ENCODE measurements at regions not wholly inside any gene's neighbourhood (a gene's known extent, or its start where the extent isn't known, plus 50 kb on each side); places are given as distances from the start of the nearest gene placed in this dataset.
A peak's percentile ranks its signal among the peaks of the same experiment; 100 is the strongest.

- no peak for DNase-seq (ENCODE audit: low spot score)
Observed at GRCh38 chr3:72398781-72399180, 449.5 kb downstream of the SHQ1 start.

- no peak for DNase-seq (ENCODE audit: low spot score)
Observed at GRCh38 chr3:72397586-72397985, 450.7 kb downstream of the SHQ1 start.

- DNase-seq (ENCODE audit: low spot score) = no peak
Observed at GRCh38 chr3:72396899-72397298, 451.3 kb downstream of the SHQ1 start.

GRCh38 chr3:72395776-72396311 is 452.4 kb downstream of the SHQ1 start:
- no peak for DNase-seq (ENCODE audit: low spot score)

- DNase-seq (ENCODE audit: low spot score) = no peak
Observed at GRCh38 chr3:72393455-72393854, 454.8 kb downstream of the SHQ1 start.

- no peak for DNase-seq (ENCODE audit: low spot score)
Observed at GRCh38 chr3:72391659-72392058, 456.6 kb downstream of the SHQ1 start.

GRCh38 chr3:72390841-72391240 is 457.4 kb downstream of the SHQ1 start:
- DNase-seq (ENCODE audit: low spot score) = no peak

GRCh38 chr3:72388644-72389043 is 459.6 kb downstream of the SHQ1 start:
- no peak for DNase-seq (ENCODE audit: low spot score)

- DNase-seq (ENCODE audit: low spot score) = no peak
Observed at GRCh38 chr3:72388117-72388516, 460.1 kb downstream of the SHQ1 start.

- no peak for DNase-seq (ENCODE audit: low spot score)
Observed at GRCh38 chr3:72386327-72387000, 461.8 kb downstream of the SHQ1 start.

GRCh38 chr3:72385167-72385566 is 463.1 kb downstream of the SHQ1 start:
- no peak for DNase-seq (ENCODE audit: low spot score)

- no peak for DNase-seq (ENCODE audit: low spot score)
Observed at GRCh38 chr3:72384602-72385001, 463.6 kb downstream of the SHQ1 start.

- no peak for DNase-seq (ENCODE audit: low spot score)
Observed at GRCh38 chr3:72383883-72384282, 464.4 kb downstream of the SHQ1 start.

GRCh38 chr3:72383230-72383629 is 465.0 kb downstream of the SHQ1 start:
- DNase-seq (ENCODE audit: low spot score) = no peak

GRCh38 chr3:72382460-72382859 is 465.8 kb downstream of the SHQ1 start:
- no peak for DNase-seq (ENCODE audit: low spot score)

- no peak for DNase-seq (ENCODE audit: low spot score)
Observed at GRCh38 chr3:72381584-72381983, 466.7 kb downstream of the SHQ1 start.

- DNase-seq (ENCODE audit: low spot score) = no peak
Observed at GRCh38 chr3:72380711-72381493, 467.3 kb downstream of the SHQ1 start.

- no peak for DNase-seq (ENCODE audit: low spot score)
Observed at GRCh38 chr3:72380193-72380592, 468.1 kb downstream of the SHQ1 start.

GRCh38 chr3:72379500-72380187 is 468.6 kb downstream of the SHQ1 start:
- peak; percentile 97 for DNase-seq (ENCODE audit: low spot score)

- DNase-seq (ENCODE audit: low spot score) = no peak
Observed at GRCh38 chr3:72378287-72378686, 470.0 kb downstream of the SHQ1 start.

GRCh38 chr3:72376956-72377710 is 471.1 kb downstream of the SHQ1 start:
- no peak for DNase-seq (ENCODE audit: low spot score)
